Pancreas (tissue), 10 donors: ENCODE measurements at regions not wholly inside any gene's neighbourhood (a gene's known extent, or its start where the extent isn't known, plus 50 kb on each side); places are given as distances from the start of the nearest gene placed in this dataset.

ENCODE experiments used
- ATAC-seq, 4 donors: fragments of 200-7000 bp; cut with Tn5 transposase; one replicate each; pipeline versions ENCODE4 v1.8.0 to v1.9.1; 2020; ENCODE audit warnings: mild to moderate bottlenecking in 4 of 4, moderate library complexity in 4 of 4
- DNase-seq, 6 donors: peaks; one replicate each; pipeline ENCODE4 v3.0.0-alpha.2; 2020
- FAIRE-seq: peaks from 2 replicates; lab custom pipeline; 2012; peaks lifted over from hg19 to GRCh38; lab: Jason Lieb, UNC
- H3K27ac ChIP-seq, 4 donors: fragments of 200-600 bp; sonication (generic); 1 replicate in 3 of 4; 2 replicates in 1 of 4; pipeline versions ENCODE4 v1.5.0 to v1.8.0; 2020
- H3K27me3 ChIP-seq, 4 donors: fragments of 200-600 bp; one replicate each; pipeline ENCODE4 v1.8.0; 2021
- H3K36me3 ChIP-seq, 3 donors: fragments of 200-600 bp; sonication (generic) in 1 of 3; one replicate each; pipeline versions ENCODE4 v1.5.0 to v1.8.0; 2020 to 2021
- H3K4me1 ChIP-seq, 3 donors: fragments of 200-600 bp; one replicate each; pipeline ENCODE4 v1.8.0; 2021
- H3K4me3 ChIP-seq, 4 donors: fragments of 200-600 bp; sonication (generic) in 2 of 4; one replicate each; pipeline versions ENCODE4 v1.5.0 to v1.8.0; 2020 to 2021
- H3K9me3 ChIP-seq, 4 donors: fragments of 200-600 bp; one replicate each; pipeline ENCODE4 v1.8.0; 2021
- CTCF ChIP-seq, 4 donors: fragments of 200-600 bp; sonication (generic) in 3 of 4; IDR thresholded peaks; one replicate each; pipeline versions ENCODE4 v1.5.0 to v1.8.0; 2021; ENCODE audit warnings: antibody characterized with exemption in 4 of 4
- WGBS, 2 donors: extraction: QIAGEN DNeasy Blood & Tissue Kit; methylation state at CpG; one replicate each; pipeline ENCODE4 v1.1.7; 2013; 5-methylcytosine and 5-hydroxymethylcytosine counted together
- intact Hi-C, 3 donors: fragments of 100-400 bp; cut with DNase I; formaldehyde crosslinking; loops; one replicate each; pipeline versions ENCODE4 v1.11.1 to v1.14.2; 2022
- donor health status: healthy with polysubstance abuse.
- donor health status: DM: no; HTN: no; CAD: no; lungs with moderate emphysema.
- donor health status: DM: no; HTN: no; CAD: no.
- donor health status: control.
- donor health status: control.
- donor health status: Bipolar disorder and iron deficiency.
- donor health status: DM: yes; HTN: yes; CAD: no.
- donor health status: DM: no; HTN: no; CAD: no.
- donor health status: DM: no; HTN: no; CAD: no.
- donor health status: DM: yes; HTN: yes; CAD: no.

- FAIRE-seq (no peak), DNase-seq (peak in 1 of 6 donors; percentile 46), ATAC-seq (no peak)
- Histone ChIP-seq H3K4me3 (no peak overlapping the region), H3K27me3 (no peaks in the 10 kb centered on the region), H3K9me3 (no peaks in the 10 kb centered on the region), H3K27ac (no peak overlapping the region), H3K4me1 (no peaks in the 10 kb centered on the region), H3K36me3 (no peaks in the 10 kb centered on the region)
- WGBS, 2 donors, result 49 to 65% methylated on average over 7 to 8 of the region's 8 CpGs
- intact Hi-C loops, result no loop called here
- TF ChIP-seq CTCF (IDR thresholded peaks at IDR 0.05), result no peak
These were observed 76.2 kb upstream of the TP63 start for GRCh38 chr3:189554868-189555557.

GRCh38 chr3:189555558-189555881, 75.7 kb upstream of the TP63 start:
- intact Hi-C loops, result no loop called here
- no peak for FAIRE-seq
- WGBS, 2 donors, result 58 to 77% methylated on average over 1 of the region's 1 CpG

GRCh38 chr3:189557824-189558223, 73.4 kb upstream of the TP63 start:
- Histone ChIP-seq H3K4me1 (no peaks in the 10 kb centered on the region), H3K27ac (no peak overlapping the region), H3K27me3 (no peaks in the 10 kb centered on the region), H3K36me3 (no peaks in the 10 kb centered on the region), H3K9me3 (no peaks in the 10 kb centered on the region), H3K4me3 (no peak overlapping the region)
- intact Hi-C loops, result no loop called here
- ATAC-seq, result no peak
- no peak for TF ChIP-seq CTCF (IDR thresholded peaks at IDR 0.05)
- no peak for FAIRE-seq
- 83 to 92% methylated on average over 3 of the region's 3 CpGs for WGBS, 2 donors
- no peak for DNase-seq

More at GRCh38 chr3:189555558-189555881, 75.7 kb upstream of the TP63 start:
- Histone ChIP-seq H3K9me3 (no peaks in the 10 kb centered on the region), H3K4me3 (no peak overlapping the region), H3K27ac (no peak overlapping the region), H3K4me1 (no peaks in the 10 kb centered on the region), H3K36me3 (no peaks in the 10 kb centered on the region), H3K27me3 (no peaks in the 10 kb centered on the region)
- peak in 2 of 6 donors; percentile 6 to 29 for DNase-seq
- no peak for TF ChIP-seq CTCF (IDR thresholded peaks at IDR 0.05)
- ATAC-seq, result no peak

GRCh38 chr3:189561256-189561655, 69.9 kb upstream of the TP63 start:
- TF ChIP-seq CTCF (IDR thresholded peaks at IDR 0.05), result no peak
- no peaks in the 10 kb centered on the region for H3K4me1 ChIP-seq
- no peaks in the 10 kb centered on the region for H3K36me3 ChIP-seq
- FAIRE-seq (no peak), ATAC-seq (no peak), DNase-seq (no peak)
- 68 to 74% methylated on average over 2 of the region's 2 CpGs for WGBS, 2 donors
- no peaks in the 10 kb centered on the region for H3K27me3 ChIP-seq
- intact Hi-C loops, result no loop called here
- H3K27ac ChIP-seq, result no peak overlapping the region
- no peak overlapping the region for H3K4me3 ChIP-seq
- no peaks in the 10 kb centered on the region for H3K9me3 ChIP-seq

- H3K4me1 ChIP-seq, result no peaks in the 10 kb centered on the region
- H3K27ac ChIP-seq, result no peak overlapping the region
- no peaks in the 10 kb centered on the region for H3K9me3 ChIP-seq
- no peaks in the 10 kb centered on the region for H3K27me3 ChIP-seq
- no peak overlapping the region for H3K4me3 ChIP-seq
- no peak for TF ChIP-seq CTCF (IDR thresholded peaks at IDR 0.05)
- no peaks in the 10 kb centered on the region for H3K36me3 ChIP-seq
- FAIRE-seq, result no peak
- intact Hi-C loops, result no loop called here
- peak in 1 of 4 donors; percentile 41 for ATAC-seq
- WGBS, 2 donors, result 55 to 60% methylated on average over 6 of the region's 6 CpGs
- no peak for DNase-seq
These were observed 67.2 kb upstream of the TP63 start for GRCh38 chr3:189563853-189564563.
